ENCODE measurements at regions not wholly inside any gene's neighbourhood (a gene's known extent, or its start where the extent isn't known, plus 50 kb on each side); places are given as distances from the start of the nearest gene placed in this dataset.

- intact Hi-C loops (cut with micrococcal nuclease): no loop called here
- POLR2A ChIA-PET: no interaction called here
- no TSS peak for BruUV-seq (replicated peaks)
Measured at GRCh38 chr9:1536522-1537170, 478.5 kb upstream of the SMARCA2 start.

More at GRCh38 chr9:1536522-1537170, 478.5 kb upstream of the SMARCA2 start:
- no peaks in the 10 kb centered on the region for H3K4me1 ChIP-seq (ENCODE audit: control insufficient read depth in 1 of 2, insufficient read depth in 2 of 2, low read length in 2 of 2)
- H3K27ac ChIP-seq (ENCODE audit: low read depth, low read length): no peak overlapping the region
- no peak overlapping the region for H2AFZ ChIP-seq (ENCODE audit: low read depth, low read length, poor library complexity, severe bottlenecking)
- no peaks in the 10 kb centered on the region for H3K36me3 ChIP-seq (ENCODE audit: control insufficient read depth in 1 of 2, insufficient read depth in 2 of 2, low read length in 2 of 2)
- ATAC-seq (no peak), DNase-seq (ENCODE audit: low read depth, low spot score) (no peak)
- ChIA-PET RAD21 (ENCODE audit: low non-redundant PET in 1 of 2, low total read pairs in 2 of 2, uncharacterized antibody in 2 of 2, unreplicated experiment in 2 of 2) (no interaction called here), CTCF (no interaction called here)
- peaks cover 0 to 8% of the 10 kb centered on the region in 2 experiments; a peak in 1 of 4 replicates for H3K9me3 ChIP-seq (ENCODE audit: control insufficient read depth in 1 of 2, insufficient read depth in 1 of 2, low read depth in 1 of 2, low read length in 2 of 2)
- no peaks in the 10 kb centered on the region for H4K20me1 ChIP-seq (ENCODE audit: insufficient read depth)
- no peak overlapping the region for H3K4me3 ChIP-seq (replicated peaks in 1 of 2; ENCODE audit: low read depth in 1 of 2, low read length in 2 of 2)
- H3K9me2 ChIP-seq (ENCODE audit: insufficient read depth): no peaks in the 10 kb centered on the region
- H3K9ac ChIP-seq (ENCODE audit: low read length): no peak overlapping the region
- H3K4me2 ChIP-seq (ENCODE audit: low read length): no peak overlapping the region
- H3K27me3 ChIP-seq (ENCODE audit: insufficient read depth, low read length): no peaks in the 10 kb centered on the region
- H3K79me2 ChIP-seq (ENCODE audit: insufficient read depth, low read length): no peaks in the 10 kb centered on the region
- TF ChIP-seq REST (IDR thresholded peaks at IDR 0.05; ENCODE audit: low read depth) (no peak), JUND (IDR thresholded peaks at IDR 0.05) (no peak), POLR2AphosphoS5 (IDR thresholded peaks at IDR 0.05; ENCODE audit: low read depth, low read length) (no peak), SIN3A (IDR thresholded peaks at IDR 0.05; ENCODE audit: low read depth) (no peak), EGR1 (IDR thresholded peaks at IDR 0.05; ENCODE audit: low read depth) (no peak), ZFX (IDR thresholded peaks at IDR 0.05) (no peak), ZNF274 (IDR thresholded peaks at IDR 0.05; ENCODE audit: low read depth, low read length) (no peak), EZH2phosphoT487 (IDR thresholded peaks at IDR 0.05; ENCODE audit: borderline replicate concordance) (no peak), SP1 (IDR thresholded peaks at IDR 0.05; ENCODE audit: low read depth) (no peak), ATF3 (IDR thresholded peaks at IDR 0.05) (no peak), ELF1 (IDR thresholded peaks at IDR 0.05; ENCODE audit: borderline replicate concordance, low read depth) (no peak), MAX (IDR thresholded peaks at IDR 0.05) (no peak), SRF (IDR thresholded peaks at IDR 0.05; ENCODE audit: low read depth) (no peak), FOSL1 (IDR thresholded peaks at IDR 0.05; ENCODE audit: low read depth) (no peak), TCF7L2 (IDR thresholded peaks at IDR 0.05; ENCODE audit: borderline replicate concordance, extremely low read depth, insufficient read depth, insufficient read length) (no peak), ZBTB33 (IDR thresholded peaks at IDR 0.05; ENCODE audit: extremely low read depth, insufficient replicate concordance, low read length) (no peak), CBX3 (IDR thresholded peaks at IDR 0.05; ENCODE audit: low read depth) (no peak), RAD21 (IDR thresholded peaks at IDR 0.05; ENCODE audit: low read depth) (no peak)

Data from HCT116 (cell line).